CD4-positive, alpha-beta T cell treated with Interleukin-17A for 1 hour (primary cell): ENCODE measurements at regions not wholly inside any gene's neighbourhood (a gene's known extent, or its start where the extent isn't known, plus 50 kb on each side); places are given as distances from the start of the nearest gene placed in this dataset.
"Not testable (repeated sequence)": the region's sequence is repeated elsewhere in the genome, so short reads cannot be mapped to it uniquely, and the experiment has no call there.

Source experiments
- DNase-seq: peaks from one replicate; pipeline ENCODE4 v3.0.0-alpha.2; 2020

DNA sequence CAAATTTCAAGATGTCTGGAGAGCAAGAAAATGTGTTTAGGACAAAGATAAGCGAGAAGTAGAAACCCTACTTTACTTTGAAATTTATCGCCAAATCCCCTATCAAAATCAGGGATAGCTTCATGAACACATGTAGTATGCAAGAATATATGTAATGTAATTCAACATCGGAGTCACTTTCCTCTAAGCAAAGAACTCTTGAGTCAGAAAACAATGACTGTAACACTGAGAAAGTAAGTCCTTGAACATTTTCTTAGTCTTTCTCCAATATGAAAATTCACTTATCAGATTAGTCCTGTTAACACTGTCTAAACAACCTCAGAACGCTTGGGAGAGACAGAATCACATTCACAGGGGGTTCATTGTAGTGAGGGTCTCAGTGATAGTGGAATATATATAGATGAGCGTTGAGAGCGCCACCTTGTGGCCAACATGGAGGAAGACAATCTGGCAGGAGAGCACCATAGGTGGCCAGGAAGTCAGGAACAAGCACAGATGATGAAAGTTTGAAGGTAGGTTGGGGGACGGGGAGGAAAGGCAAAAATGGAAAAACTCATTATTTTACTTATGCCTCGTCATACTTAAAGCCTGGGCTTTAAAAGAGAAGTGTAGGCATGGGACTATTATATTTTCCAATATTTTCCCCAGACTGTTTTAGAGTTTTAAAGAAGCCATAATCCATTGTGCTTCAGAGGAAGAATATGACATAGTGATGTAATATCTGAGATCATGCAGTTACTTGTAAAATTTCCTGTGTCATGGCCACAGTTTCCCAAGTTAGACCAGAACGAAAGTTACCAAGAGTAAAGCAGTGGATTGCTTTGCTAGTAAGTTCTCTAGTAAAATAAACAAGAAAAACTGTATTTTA lies 115.5 kb upstream of the GNAI1 start:
- DNase-seq = no peak

DNA sequence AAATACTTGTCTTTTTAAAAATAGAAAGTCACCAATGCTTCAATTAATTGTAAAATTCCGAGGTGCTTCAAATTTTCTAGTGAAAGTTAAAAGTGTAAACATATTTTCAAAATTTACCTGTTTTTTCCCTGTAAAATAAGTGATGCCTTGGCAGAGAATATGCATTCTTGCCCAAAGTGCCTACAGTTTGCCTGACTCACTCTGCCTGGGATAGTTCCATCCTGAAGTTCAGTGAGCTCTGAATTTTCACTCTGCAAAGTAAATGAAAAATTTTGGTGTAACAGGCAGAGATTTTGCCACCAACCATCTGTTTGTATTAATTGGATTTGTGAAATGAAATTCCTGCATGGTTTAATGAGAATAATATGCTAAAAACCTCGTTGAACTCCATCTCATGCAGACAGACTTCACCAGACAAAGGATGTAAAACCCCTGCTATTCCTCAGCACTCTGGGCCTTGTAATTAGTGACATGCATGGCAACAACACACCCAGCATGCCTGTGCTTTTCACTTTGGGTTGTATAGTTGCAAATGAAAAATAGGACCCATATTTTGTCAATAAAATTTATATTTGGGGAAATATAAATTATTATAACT lies 117.4 kb upstream of the GNAI1 start:
- no peak for DNase-seq

DNA sequence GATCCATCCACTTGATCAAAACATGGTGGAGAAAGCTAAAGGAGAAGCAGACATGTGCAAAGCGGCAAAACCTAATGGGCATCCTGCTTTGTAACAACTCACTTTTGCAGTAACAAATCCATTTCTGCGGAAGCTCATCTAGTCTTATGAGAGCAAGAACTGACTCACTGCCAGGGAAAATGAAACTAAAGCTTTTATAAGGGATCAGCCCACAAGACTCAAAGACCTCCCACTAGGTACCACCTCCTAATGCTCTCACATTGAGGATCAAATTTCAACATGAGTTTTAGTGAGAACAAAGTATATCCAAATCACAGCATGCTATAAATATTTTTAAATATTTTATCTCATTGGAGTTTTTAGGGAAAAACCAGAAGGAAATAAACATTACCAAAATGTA lies 120.1 kb upstream of the GNAI1 start:
- DNase-seq = no peak

DNA sequence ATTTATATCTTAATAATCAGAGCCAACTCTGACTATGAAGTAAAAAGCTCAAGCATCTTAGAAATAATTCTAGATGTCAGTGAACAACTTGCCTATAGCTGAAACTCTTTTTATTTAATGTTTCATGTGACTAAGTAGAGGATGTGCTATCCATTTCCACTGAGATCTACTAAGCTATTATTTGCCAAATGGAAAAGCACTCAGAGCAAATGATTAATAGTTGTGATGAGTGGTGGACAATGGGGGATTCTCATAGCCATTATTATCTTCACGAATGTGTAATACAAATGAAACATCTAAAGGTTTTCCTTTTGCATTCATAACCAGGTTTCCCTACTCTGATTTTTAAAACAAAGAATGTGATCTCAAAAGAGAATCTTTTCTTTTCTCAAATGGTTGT lies 126.6 kb upstream of the GNAI1 start:
- DNase-seq = no peak

DNA sequence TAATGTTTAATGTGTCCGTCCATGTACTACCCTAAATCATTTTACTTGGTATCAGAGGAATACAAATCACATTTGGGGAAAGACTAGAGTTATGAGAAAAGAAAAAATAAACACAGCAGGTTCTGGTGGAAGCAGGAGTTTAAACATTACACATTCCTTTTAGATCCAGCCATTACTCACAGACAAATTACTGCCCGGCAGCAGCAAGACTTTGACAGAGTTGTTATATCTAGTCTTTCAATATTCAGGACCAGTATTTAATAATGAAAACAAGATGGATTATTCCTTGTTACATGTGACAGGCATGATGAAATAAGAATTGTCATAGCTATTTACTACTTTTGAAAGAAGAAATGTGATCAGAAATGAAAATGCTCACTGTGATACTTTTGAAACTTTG lies 131.8 kb upstream of the GNAI1 start:
- no peak for DNase-seq

DNA sequence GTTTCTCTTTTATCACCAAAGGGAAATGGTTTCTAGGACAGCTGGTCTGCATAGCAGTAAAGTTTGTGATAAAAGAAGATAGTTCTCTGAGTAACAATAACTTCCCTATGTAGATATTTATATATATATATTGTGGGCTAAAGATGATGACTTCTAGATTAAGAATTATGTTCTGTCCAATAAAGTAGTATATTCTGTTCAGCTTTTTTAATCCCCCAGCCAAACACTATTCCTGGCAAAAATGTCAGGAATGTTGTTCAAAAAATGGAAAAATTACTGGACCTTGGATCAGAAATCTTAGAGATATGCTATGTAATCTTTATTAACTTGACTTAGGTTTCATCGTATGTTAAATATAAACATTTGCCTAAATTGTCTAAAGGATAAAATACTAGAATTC lies 136.3 kb upstream of the GNAI1 start:
- no peak for DNase-seq

DNA sequence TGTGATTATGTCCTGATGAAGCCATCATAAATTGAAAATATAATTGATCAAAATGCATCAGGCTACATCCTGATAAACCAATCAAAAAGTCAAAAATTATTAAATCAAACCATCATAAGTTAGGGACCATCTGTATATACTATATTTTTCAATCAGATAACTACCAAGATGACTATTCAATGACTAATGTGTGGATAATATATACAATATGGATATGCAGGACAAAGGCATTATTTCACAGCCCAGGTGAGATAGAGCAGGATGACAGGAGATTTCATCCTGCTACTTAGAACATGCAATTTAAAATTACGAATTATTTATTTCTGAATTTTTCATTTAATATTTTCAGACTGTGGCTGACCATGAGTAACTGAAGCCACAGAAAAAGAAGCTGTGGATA lies 137.3 kb upstream of the GNAI1 start:
- no peak for DNase-seq

DNA sequence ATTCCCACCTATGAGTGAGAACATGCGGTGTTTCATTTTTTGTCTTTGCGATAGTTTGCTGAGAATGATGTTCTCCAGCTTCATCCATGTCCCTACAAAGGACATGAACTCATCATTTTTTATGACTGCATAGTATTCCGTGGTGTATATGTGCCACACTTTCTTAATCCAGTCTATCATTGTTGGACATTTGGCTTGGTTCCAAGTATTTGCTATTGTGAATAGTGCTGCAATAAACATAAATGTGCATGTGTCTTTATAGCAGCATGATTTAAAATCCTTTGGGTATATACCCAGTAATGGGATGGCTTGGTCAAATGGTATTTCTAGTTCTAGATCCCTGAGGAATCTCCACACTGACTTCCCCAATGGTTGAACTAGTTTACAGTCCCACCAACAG lies 138.9 kb upstream of the GNAI1 start:
- not testable (repeated sequence) for DNase-seq

DNA sequence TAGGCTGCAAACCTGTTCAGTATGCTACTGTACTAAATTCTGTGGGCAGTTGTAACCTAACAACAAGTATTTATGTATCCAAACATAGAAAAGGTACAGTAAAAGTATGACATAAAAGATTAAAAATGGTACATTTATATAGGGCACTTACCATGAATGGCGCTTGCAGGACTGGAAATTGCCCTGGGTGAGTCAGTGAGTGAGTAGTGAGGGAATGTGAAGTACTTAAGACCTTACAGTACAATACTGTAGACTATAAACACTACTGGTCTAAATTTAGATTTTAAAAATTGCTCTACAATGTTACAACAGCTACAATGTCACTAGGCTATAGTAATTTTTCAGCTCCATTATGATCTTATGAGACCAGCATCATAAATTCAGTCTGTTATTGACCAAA lies 146.0 kb upstream of the GNAI1 start:
- no peak for DNase-seq

DNA sequence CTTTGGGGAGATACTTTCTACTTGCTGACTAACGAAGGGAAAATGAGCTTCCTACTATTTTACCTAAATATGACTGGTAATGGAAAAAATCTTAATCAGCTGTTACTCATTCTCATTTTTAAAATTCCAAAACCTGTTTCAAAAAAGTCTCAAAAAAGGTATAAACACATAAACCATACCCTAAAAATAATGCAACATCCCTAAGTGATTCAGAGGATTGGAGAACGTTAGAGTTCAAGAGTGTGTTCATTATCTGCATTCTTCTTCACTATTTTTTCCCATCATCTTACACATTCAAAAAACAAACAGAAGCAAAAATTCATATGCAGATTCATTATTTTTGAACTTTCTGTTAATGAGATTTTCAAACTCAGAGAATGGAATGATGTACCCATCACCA lies 150.4 kb upstream of the GNAI1 start:
- DNase-seq = no peak

DNA sequence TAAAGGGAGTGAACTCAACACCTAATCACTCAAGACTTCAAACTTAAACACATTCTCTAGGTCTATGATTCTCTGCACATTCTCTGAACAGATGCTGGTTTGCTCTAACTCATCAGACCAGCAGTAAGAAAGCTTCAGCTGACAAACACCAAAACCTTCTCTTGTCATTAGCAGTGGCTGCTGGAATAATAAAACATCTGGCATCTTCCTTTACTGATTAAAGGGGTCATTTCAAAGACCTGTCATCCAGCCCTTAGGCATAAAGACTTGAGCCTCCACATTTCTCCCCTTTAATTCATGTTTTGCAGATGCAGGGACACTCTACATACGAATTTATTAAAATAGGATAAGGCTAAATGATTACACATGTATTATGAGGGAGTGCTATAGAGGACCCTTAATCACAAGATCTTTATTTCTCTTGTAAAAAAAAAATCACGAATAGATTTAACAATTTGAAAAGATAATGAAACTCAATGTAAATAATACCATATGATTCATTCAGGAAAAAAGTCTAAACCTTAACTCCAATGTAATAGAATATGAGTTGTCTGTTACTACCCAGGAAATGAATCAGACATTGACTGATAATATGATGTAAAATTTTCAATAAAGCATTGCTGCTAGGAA lies 152.4 kb upstream of the GNAI1 start:
- no peak for DNase-seq

DNA sequence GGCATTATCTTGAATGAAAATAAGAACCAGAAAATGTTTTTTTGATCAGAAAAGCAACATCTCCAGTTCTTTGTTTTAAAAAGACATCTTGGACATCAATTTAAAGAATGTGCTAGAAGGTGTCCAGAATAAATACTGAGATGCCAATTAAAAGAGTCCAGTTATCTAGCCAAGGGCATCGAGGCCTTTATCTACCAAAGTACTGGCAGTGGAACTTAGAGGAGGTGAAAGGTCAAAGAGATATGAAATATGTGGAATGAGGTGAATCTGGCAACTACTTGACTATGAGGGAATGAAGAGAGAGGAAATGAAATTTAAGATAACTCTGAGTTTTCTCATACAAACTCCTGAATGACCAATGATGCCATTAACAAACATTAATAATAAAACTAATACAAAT lies 154.3 kb upstream of the GNAI1 start:
- DNase-seq = no peak

DNA sequence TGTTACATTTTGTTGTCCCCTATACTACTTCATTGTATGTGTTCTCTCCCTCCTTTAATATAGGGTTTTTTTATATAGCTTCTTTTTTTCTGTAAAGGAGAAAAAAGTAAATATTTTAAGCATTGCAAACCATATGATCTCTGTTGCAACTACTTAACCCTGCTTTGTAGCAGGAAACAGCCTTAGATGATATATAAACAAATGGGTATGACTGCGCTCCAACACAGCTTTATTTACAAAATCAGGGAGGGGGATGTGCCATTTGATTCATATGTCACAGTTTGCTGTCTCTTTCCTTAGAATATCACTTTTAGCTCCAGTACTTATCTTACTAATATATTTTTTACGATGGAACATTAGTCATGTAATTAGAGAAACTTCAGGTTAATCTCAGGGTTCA lies 155.2 kb upstream of the GNAI1 start:
- DNase-seq = no peak

DNA sequence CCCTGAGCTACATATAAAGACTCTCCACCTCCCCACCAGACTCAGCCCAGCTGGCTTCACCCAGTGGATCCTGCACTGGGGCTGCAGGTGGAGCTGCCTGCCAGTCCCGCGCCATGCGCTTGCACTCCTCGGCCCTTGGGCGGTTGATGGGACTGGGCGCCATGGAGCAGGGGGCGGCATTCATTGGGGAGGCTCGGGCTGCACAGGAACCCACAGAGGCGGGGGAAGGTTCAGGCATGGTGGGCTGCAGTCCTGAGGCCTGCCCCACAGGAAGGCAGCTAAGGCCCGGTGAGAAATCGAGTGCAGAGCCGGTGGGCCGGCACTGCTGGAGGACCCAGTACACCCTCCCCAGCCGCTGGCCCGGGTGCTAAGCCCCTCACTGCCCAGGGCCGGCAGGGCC lies 157.2 kb upstream of the GNAI1 start:
- no peak for DNase-seq

DNA sequence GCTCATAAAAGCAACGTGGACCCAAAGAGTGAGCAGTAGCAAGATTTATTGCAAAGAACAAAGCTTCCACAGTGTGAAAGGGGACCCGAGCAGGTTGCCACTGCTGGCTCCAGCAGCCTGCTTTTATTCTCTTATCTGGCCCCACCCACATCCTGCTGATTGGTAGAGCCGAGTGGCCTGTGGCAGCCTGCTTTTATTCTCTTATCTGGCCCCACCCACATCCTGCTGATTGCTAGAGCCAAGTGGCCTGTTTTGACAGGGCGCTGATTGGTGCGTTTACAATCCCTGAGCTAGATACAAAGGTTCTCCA lies 158.0 kb upstream of the GNAI1 start:
- not testable (repeated sequence) for DNase-seq

DNA sequence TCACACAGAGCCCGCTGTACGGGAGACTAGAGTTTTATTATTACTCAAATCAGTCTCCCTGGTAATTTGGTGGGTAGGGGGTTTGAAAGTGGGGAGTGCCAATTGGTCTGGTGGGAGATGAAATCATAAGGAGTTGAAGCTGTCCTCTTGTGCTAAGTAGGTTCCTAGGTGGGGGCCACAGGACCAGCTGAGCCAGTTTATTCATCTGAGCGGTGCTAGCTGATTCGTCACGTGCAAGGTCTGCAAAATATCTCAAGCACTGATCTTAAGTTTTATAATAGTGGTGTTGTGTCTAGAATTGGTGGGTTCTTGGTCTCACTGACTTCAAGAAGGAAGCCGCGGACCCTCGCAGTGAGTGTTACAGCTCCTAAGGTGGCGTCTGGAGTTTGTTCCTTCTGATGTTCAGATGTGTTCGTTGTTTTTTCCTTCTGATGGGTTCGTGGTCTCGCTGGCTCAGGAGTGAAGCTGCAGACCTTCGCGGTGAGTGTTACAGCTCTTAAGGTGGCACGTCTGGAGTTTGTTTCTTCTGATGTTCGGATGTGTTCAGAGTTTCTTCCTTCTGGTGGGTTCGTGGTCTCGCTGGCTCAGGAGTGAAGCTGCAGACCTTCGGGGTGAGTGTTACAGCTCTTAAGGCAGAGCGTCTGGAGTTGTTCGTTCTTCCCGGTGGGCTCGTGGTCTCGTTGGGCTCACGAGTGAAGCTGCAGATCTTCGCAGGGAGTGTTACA lies 158.5 kb upstream of the GNAI1 start:
- not testable (repeated sequence) for DNase-seq

DNA sequence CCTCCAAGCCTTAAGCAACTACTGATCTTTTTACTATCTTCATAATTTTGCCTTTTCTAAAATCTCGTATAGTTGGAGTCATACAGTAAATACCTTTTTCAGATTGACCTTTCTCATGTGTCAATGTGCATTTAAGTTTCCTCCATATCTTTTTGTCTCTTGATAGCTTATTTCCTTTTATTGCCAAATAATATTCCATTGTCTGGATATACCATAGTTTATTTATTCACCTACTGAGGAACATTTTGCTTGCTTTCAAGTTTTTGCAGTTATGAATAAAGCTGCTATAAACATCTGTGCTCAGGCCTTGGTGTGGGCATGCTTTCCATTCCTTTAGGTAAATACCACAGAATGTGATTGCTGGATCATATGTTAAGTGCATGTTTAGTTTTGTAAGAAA lies 161.2 kb upstream of the GNAI1 start:
- no peak for DNase-seq

DNA sequence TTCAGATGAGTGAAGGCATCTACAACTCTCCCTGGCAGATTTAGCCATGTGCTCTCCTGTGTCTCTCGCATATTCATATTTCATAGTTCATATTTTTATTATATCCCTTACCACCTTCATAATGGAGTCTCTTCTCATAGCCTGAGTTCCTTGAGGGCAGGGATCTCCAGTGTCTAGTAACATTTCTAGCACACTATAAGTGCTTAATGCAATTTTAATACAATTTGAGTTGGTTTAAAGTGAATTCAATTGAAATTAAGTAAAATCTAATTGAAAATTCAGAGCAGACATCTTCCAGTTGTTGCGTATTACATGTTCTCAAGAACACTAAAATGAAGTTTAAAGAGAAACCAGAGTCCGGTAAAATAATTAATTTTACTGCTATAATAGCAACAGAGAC lies 163.6 kb upstream of the GNAI1 start:
- no peak for DNase-seq

DNA sequence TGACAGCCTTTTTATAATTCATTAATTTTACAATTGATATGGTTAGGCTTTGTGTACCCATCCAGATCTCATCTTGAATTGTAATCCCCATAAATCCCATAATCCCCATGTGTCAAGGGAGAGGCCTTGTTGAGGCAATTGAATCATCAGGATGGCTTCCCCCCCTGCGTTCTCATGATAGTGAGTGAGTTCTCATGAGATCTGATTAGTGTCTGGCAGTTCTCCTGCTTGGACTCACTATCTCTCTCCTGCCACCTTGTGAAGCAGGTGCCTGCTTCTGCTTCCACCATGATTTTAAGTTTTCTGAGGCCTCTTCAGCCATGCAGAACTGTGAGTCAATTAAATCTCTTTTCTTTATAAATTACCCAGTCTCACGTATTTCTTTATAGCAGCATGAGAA lies 165.7 kb upstream of the GNAI1 start:
- DNase-seq = no peak

DNA sequence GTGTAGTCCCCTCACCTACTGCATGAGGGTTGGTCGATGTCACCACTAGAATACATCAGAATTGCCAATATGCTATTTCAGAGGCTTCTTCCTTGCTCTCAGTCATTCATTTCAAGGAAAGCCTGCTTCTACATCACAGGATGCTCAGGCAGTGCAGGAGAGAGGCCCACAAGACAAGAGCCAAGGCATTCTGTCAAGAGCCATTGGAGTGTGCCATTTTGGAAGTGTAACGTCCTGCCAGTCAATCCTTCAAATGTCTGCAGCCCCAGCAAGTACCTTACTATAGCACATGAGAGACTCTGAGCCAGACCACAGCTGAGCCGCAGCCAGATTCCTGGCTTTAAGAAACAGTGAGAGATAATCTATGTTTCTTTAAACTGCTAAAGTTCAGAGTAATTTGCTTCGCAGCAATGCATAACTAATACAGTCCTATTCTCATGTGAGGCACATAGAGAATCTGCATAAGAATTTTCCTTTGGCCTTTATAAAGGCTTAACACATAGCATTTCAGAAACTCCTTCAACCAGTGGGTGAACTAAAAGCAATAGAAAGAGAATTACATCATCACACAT lies 166.5 kb upstream of the GNAI1 start:
- DNase-seq = no peak

DNA sequence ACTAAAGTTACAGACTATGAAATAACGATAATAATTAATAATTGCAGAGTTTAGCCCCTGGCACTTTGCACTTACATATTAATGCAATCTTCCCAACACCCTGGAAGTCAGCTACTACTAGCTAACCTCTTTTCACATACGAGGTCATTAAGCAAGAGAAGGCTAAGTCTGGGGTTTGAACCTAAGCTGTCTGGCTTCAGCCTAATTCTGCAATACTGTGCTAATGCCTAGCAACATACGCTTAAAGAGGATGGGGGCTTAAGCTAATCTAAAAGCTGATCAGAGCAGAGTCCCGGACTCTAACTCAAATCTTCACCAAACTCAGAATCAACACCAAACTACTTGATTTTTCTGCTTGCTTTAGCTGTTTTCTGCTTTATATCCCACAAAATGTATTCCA lies 168.7 kb upstream of the GNAI1 start:
- DNase-seq = no peak

DNA sequence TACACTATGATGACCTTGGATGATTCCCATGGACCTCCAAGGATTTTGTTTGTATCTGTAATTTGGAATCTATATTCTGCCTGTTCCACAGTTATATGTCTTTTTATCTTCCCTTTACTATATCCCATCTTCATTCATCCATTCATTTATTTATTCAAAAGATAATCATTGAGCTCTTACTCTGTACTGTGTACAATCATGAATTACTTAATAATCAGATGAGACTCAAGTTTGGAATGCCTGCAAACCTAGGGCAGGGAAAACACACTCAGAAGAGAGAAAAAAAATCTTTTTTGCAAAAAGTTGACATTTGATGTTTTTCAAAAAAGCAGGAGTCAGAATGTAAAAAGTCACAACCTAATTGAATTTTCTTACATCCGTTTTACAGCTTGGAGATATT lies 170.2 kb upstream of the GNAI1 start:
- no peak for DNase-seq

DNA sequence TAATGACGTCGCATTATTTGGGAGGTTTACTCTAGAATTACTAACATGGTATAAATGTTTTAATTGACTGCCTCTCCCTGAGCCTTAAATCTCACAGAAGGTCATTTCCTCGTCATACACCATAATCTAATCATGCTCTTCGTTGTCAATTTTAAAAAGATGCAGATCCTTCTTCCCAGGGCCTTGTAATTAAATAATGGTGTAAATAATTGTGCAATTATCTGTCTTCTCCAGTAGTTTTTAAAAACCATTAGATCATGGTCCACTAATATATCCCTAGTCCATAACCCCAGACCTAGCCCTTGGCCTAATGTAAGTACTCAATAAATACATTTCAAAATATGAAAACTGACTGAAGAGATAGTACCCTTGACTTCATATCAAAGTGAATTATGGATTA lies 181.5 kb upstream of the GNAI1 start:
- DNase-seq = no peak

DNA sequence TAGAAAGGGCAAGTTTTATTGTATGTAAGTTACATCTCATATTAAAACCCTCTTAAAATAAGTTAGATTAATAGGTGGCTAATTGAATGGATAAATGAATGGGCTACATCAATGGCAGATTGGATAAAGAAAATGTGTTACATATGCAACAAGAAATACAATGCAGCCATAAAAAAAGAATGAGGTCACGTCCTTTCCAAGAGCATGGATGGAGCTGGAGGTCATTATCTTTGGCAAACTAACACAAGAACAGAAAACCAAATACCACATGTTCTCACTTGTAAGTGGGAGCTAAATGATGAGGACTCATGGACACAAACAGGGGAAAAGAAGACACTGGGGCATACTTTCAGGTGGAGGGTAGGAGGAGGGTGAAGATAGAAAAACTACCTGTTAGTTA lies 182.2 kb upstream of the GNAI1 start:
- no peak for DNase-seq
